Choroid plexus epithelial cell (primary cell): ENCODE measurements at regions not wholly inside any gene's neighbourhood (a gene's known extent, or its start where the extent isn't known, plus 50 kb on each side); places are given as distances from the start of the nearest gene placed in this dataset.

Experiments
- DNase-seq: peaks from one replicate; pipeline ENCODE4 v3.0.0-alpha.2; 2010; ENCODE audit warnings: low read depth
- H3K4me3 ChIP-seq: 2 replicates; pipeline ENCODE4 v1.5.1; 2011; ENCODE audit warnings: low read depth, mild to moderate bottlenecking, control low read depth, low read length, moderate library complexity
- CTCF ChIP-seq: conservative IDR thresholded peaks from 2 replicates; pipeline ENCODE4 v1.5.1; 2011; ENCODE audit warnings: low read depth, mild to moderate bottlenecking, control low read depth, inconsistent platforms, low read length, moderate library complexity

DNA sequence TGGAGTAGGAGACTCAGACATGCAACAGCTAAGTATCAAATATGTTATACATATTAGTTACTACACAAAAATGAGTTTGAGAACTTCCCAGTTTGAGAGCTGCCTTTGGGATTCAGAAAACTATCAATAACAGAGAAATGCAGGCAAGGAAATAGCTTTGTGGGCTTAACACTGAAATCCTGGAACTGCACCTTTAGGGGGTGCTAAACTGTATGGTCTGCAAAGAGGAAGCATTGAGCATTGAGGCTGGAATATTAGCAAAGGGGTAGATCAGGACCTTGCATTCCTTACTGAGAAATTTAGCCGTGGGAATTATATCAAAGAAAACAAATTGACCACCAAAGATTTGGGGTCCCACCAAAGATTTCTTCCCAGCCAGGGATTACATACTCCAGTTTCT, 580.0 kb downstream of the ZNF385D start:
- no peak overlapping the region for H3K4me3 ChIP-seq
- TF ChIP-seq CTCF = peak; percentile 37
- DNase-seq = peak; percentile 8

DNA sequence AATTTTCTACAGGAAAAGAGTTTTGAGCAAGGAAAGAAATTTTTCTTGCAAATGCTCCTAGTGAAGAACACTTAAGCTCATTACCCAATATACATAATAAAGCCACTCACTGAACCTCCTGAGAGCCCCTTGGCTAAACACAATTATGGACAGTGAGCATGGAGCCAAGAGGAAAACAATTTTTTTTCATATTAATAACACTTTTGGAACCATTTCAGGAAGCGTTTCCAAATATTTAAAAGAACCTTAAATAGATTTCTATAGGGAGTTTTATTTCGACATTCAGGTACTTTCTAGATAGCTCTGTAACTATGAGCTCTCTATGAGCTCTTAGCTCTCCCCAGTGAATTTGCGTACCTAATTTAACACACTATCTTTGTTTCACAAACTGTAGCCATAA, 581.1 kb downstream of the ZNF385D start:
- DNase-seq = no peak
- no peak for TF ChIP-seq CTCF
- no peak overlapping the region for H3K4me3 ChIP-seq

DNA sequence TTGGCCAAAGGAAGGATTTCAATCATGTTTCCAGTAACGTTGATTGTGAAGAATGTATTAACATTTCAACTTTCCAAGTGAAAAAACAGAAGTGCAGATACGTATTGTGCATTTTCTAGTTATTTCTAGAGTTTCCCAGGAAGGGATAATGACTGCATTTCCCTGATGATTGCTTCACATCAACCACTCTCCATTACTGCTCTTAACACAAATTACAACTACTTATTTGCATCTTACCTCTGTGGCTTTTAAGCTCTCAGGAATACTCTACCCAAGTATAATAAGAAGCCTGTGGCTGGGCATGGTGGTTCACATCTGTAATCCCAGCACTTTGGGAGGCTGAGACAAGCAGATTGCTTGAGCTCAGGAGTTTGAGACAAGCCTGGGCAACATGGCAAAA, 582.5 kb downstream of the ZNF385D start:
- no peak for DNase-seq
- TF ChIP-seq CTCF = no peak
- H3K4me3 ChIP-seq = no peak overlapping the region

DNA sequence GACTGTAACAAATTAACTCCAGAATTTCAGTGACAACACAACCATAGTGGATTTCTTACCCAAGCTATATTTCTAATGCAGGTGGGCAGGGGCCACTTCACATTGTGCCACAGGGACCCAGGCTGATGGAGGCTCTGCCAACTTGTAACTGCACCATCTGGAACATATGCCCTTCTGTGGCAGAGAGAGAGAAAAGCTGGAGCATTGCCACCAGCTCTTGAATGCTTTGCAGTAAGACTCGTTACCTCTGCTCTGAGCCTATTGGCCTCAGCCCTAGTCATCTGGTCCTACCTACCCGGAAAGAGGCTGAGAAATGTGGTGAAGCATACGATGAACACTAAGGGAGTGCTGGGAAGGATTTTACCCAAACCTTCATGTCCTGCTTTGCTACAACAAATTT, 587.1 kb downstream of the ZNF385D start:
- DNase-seq = no peak
- TF ChIP-seq CTCF = no peak
- H3K4me3 ChIP-seq = no peak overlapping the region

- no peak for DNase-seq
- no peak for TF ChIP-seq CTCF
- H3K4me3 ChIP-seq = no peak overlapping the region
These were observed 591.5 kb downstream of the ZNF385D start for GRCh38 chr3:21159543-21159906.

DNA sequence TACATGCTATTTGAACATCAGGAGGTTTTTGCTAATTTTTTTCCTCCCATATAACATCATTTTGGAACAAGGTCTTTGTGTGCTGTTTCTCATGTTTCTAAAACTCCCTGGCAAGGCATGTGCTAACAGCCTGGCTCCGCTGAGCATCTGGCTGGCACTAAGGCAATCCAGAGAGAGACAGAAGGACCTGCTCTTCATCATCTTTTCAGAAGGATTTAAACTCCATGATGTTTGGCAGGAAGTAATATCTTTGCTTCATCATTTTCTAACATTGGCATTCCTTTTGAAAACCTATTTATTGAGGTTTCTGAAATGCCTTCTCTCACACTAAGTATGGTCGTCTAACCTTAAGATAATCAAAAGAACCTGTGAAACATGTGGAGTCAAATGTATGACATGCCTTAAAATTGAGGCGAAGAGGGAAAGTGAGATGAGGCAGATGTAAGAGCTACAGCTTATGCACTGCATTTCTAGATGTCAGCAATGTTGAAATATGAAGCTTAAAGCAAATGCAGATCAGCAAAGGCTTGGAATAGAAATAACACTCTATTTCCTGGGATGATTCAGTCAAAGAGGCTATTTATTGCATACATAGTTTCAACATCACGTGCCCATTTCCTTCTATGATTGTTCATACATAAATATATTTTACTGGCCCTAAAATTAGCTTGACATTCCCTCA, 592.0 kb downstream of the ZNF385D start:
- no peak overlapping the region for H3K4me3 ChIP-seq
- no peak for DNase-seq
- no peak for TF ChIP-seq CTCF

- DNase-seq = no peak
- H3K4me3 ChIP-seq = no peak overlapping the region
- no peak for TF ChIP-seq CTCF
These were observed 596.1 kb downstream of the ZNF385D start for GRCh38 chr3:21154911-21155310.
